Neutrophil (primary cell): ENCODE measurements at regions not wholly inside any gene's neighbourhood (a gene's known extent, or its start where the extent isn't known, plus 50 kb on each side); places are given as distances from the start of the nearest gene placed in this dataset.

Source experiments
- H3K27ac ChIP-seq: fragments of 200-600 bp; sonication (generic); 2 replicates; pipeline ENCODE4 v1.5.1; 2016; ENCODE audit warnings: mild to moderate bottlenecking, moderate library complexity
- H3K27me3 ChIP-seq: fragments of 200-600 bp; sonication (generic); 2 replicates; pipeline ENCODE4 v1.6.0; 2016; ENCODE audit warnings: mild to moderate bottlenecking
- H3K36me3 ChIP-seq: fragments of 200-600 bp; sonication (generic); 2 replicates; pipeline ENCODE4 v1.5.1; 2017
- H3K4me1 ChIP-seq, 2 experiments: fragments of 200-600 bp in 1 of 2; sonication (generic) in 1 of 2; 1 replicate in 1 of 2; 2 replicates in 1 of 2; pipeline versions ENCODE4 v1.5.1 to v1.6.1; 2013 to 2016; ENCODE audit warnings: low read depth in 1 of 2, low read length in 1 of 2, mild to moderate bottlenecking in 1 of 2, moderate library complexity in 1 of 2; ENCODE audit not compliant: control insufficient read depth in 1 of 2, insufficient read depth in 1 of 2
- H3K4me3 ChIP-seq, 2 experiments: fragments of 200-600 bp in 1 of 2; sonication (generic) in 1 of 2; 1 replicate in 1 of 2; 2 replicates in 1 of 2; pipeline ENCODE4 v1.5.1; 2013 to 2016; ENCODE audit warnings: low read depth in 1 of 2, low read length in 1 of 2, mild to moderate bottlenecking in 1 of 2, moderate library complexity in 1 of 2
- H3K9me3 ChIP-seq: fragments of 200-600 bp; sonication (generic); 2 replicates; pipeline ENCODE4 v1.5.1; 2016
- TF ChIP-seq, protein P1 (sequence below): fragments of 200-600 bp; sonication (generic); IDR thresholded peaks from 2 replicates; pipeline ENCODE4 v1.5.1; 2016; ENCODE audit warnings: antibody characterized with exemption

- Histone ChIP-seq H3K36me3 (no peaks in the 10 kb centered on the region), H3K4me3 (no peak overlapping the region), H3K27me3 (no peaks in the 10 kb centered on the region), H3K4me1 (no peaks in the 10 kb centered on the region), H3K27ac (no peak overlapping the region), H3K9me3 (no peaks in the 10 kb centered on the region)
- TF ChIP-seq, protein P1, sequence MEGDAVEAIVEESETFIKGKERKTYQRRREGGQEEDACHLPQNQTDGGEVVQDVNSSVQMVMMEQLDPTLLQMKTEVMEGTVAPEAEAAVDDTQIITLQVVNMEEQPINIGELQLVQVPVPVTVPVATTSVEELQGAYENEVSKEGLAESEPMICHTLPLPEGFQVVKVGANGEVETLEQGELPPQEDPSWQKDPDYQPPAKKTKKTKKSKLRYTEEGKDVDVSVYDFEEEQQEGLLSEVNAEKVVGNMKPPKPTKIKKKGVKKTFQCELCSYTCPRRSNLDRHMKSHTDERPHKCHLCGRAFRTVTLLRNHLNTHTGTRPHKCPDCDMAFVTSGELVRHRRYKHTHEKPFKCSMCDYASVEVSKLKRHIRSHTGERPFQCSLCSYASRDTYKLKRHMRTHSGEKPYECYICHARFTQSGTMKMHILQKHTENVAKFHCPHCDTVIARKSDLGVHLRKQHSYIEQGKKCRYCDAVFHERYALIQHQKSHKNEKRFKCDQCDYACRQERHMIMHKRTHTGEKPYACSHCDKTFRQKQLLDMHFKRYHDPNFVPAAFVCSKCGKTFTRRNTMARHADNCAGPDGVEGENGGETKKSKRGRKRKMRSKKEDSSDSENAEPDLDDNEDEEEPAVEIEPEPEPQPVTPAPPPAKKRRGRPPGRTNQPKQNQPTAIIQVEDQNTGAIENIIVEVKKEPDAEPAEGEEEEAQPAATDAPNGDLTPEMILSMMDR = no peak
These were observed 79.8 kb downstream of the ASB1 start for GRCh38 chr2:238506371-238507068.

GRCh38 chr2:238507836-238508235 is 81.1 kb downstream of the ASB1 start:
- H3K27me3 ChIP-seq = no peaks in the 10 kb centered on the region

DNA sequence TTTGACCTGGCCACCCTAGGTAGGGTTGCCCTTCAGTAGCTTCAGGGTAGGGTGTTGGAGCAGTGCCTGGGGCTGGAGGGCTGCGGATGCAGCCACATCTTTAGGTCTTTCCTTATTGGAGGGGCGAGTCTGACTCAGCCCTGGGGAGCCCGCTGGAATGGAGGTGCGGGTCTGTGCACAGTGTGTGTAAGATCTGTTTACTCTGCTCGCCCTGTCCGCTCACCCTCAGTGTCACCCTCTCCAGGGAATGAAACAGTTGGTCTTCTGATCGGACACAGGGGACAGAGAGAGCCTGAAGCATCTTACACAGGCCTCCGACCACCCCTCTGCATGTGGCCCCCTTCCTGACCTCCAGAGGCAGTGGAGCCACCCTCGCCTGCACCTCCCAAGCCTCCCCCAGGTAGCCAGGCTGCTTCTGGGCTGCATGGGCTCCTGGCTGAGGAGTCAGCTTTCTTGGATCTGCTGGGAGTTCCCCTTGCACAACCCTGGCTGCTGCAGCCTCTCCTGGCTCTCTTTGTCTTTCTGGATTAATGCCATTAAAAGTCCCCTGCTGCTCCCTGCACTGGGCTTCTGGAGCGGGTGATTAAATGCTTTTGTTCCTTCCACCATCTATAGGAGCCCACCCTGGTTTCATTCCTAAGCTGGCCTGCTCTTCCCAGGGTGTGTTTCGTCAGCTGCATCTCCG is 82.6 kb downstream of the ASB1 start:
- Histone ChIP-seq H3K27me3 (no peaks in the 10 kb centered on the region), H3K4me1 (no peaks in the 10 kb centered on the region), H3K4me3 (no peak overlapping the region), H3K36me3 (no peaks in the 10 kb centered on the region), H3K9me3 (no peaks in the 10 kb centered on the region), H3K27ac (no peak overlapping the region)
- TF ChIP-seq, protein P1 = no peak

More at GRCh38 chr2:238507836-238508235, 81.1 kb downstream of the ASB1 start:
- Histone ChIP-seq H3K36me3 (no peaks in the 10 kb centered on the region), H3K9me3 (no peaks in the 10 kb centered on the region), H3K4me3 (no peak overlapping the region), H3K4me1 (no peaks in the 10 kb centered on the region), H3K27ac (no peak overlapping the region)
- TF ChIP-seq, protein P1 = no peak

DNA sequence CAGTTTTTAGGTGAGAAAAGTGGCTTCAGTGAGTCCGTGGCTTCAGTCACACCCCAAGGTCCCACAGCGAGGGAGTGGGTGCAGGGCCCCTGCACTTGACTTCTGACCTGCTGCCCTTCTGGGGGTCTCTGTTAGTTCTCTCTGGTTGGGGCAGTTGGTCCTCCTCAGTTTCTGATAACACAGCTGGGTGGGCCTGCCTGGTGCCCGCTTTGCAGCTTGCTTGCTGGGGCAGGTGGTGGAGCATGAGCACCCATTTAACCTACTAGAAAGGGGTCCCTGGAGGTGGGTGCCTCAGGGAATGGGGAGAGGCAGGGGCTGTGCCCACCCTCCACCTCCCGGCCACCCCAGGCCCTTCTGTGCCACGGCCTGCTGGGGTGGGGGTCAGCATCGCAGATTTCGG is 83.2 kb downstream of the ASB1 start:
- Histone ChIP-seq H3K27ac (no peak overlapping the region), H3K4me3 (no peak overlapping the region), H3K9me3 (no peaks in the 10 kb centered on the region), H3K4me1 (no peaks in the 10 kb centered on the region), H3K36me3 (no peaks in the 10 kb centered on the region), H3K27me3 (no peaks in the 10 kb centered on the region)
- TF ChIP-seq, protein P1 = no peak

GRCh38 chr2:238510911-238511613 is 84.3 kb downstream of the ASB1 start:
- Histone ChIP-seq H3K36me3 (no peaks in the 10 kb centered on the region), H3K27ac (no peak overlapping the region), H3K27me3 (no peaks in the 10 kb centered on the region), H3K9me3 (no peaks in the 10 kb centered on the region), H3K4me3 (no peak overlapping the region), H3K4me1 (no peaks in the 10 kb centered on the region)
- TF ChIP-seq, protein P1 = no peak
